Left ventricle myocardium inferior (tissue), 1 donor: ENCODE measurements at regions not wholly inside any gene's neighbourhood (a gene's known extent, or its start where the extent isn't known, plus 50 kb on each side); places are given as distances from the start of the nearest gene placed in this dataset.

Experiments used
- DNase-seq: peaks from one replicate; pipeline ENCODE4 v3.0.0-alpha.2; 2020
- H3K27ac ChIP-seq: fragments of 200-600 bp; replicated peaks from 2 replicates; pipeline ENCODE4 v1.8.0; 2021
- H3K27me3 ChIP-seq: fragments of 200-600 bp; 2 replicates; pipeline ENCODE4 v1.8.0; 2021; ENCODE audit warnings: low read depth
- H3K36me3 ChIP-seq: fragments of 200-600 bp; 2 replicates; pipeline ENCODE4 v1.8.0; 2021
- H3K4me1 ChIP-seq: fragments of 200-600 bp; 2 replicates; pipeline ENCODE4 v1.8.0; 2021
- H3K4me3 ChIP-seq: fragments of 200-600 bp; 2 replicates; pipeline ENCODE4 v1.8.0; 2021; ENCODE audit warnings: mild to moderate bottlenecking, moderate library complexity
- H3K9me3 ChIP-seq: fragments of 200-600 bp; replicated peaks from 2 replicates; pipeline ENCODE4 v1.8.0; 2021
- intact Hi-C: fragments of 100-400 bp; cut with micrococcal nuclease; formaldehyde crosslinking; loops from one replicate; pipeline ENCODE4 v1.11.0; 2022
- TF ChIP-seq, protein P1 (sequence below): fragments of 200-600 bp; IDR thresholded peaks from 2 replicates; pipeline ENCODE4 v1.8.0; 2021; ENCODE audit warnings: antibody characterized with exemption, mild to moderate bottlenecking, borderline replicate concordance
- donor health status: DM: no; HTN: yes; CAD: no; lungs with severe emphysema.

DNA sequence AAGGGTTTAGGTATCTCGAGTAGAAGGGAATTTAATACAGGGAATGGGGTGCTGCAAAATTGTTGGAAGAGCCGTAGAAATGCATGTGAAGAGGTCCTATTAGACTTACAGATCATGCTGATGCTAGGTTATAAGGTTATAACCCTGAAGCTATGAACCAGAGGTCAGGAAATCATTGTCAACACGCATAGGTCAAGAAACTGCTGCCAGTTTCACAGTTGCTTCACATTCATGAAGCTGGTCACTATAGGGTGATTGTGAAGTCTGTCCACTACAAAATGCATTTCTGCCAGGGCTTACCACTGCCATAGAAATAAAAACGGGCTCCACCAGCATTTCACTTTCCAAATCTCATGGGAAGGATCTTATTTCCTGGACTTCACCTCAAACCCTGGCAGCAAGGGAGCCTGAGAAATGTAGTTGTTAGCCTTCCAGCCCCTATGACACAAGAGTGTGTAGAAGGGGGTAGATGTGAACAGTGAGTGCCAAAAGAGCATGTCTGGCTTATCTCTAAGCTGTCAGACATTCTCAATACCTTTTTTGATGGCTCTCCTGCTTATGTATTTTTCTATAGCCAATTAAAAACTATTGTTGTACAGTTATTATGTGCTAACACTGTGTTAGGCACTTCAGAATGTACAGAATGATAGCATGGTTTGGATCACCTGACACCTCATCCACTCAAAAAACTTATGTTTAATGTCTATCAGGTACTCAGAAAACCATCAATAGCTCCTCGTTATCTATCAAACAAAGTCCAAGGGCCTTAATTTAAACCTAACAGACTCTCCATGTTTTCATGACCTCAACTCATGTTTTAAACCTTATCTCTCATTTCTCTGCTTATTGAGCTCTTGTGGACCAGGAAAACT, 148.3 kb upstream of the TSC22D2 start:
- no peaks in the 10 kb centered on the region for H3K27me3 ChIP-seq
- H3K4me1 ChIP-seq: peaks cover 22% of the 10 kb centered on the region
- intact Hi-C loops: no loop called here
- TF ChIP-seq, protein P1, sequence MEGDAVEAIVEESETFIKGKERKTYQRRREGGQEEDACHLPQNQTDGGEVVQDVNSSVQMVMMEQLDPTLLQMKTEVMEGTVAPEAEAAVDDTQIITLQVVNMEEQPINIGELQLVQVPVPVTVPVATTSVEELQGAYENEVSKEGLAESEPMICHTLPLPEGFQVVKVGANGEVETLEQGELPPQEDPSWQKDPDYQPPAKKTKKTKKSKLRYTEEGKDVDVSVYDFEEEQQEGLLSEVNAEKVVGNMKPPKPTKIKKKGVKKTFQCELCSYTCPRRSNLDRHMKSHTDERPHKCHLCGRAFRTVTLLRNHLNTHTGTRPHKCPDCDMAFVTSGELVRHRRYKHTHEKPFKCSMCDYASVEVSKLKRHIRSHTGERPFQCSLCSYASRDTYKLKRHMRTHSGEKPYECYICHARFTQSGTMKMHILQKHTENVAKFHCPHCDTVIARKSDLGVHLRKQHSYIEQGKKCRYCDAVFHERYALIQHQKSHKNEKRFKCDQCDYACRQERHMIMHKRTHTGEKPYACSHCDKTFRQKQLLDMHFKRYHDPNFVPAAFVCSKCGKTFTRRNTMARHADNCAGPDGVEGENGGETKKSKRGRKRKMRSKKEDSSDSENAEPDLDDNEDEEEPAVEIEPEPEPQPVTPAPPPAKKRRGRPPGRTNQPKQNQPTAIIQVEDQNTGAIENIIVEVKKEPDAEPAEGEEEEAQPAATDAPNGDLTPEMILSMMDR: no peak
- H3K36me3 ChIP-seq: no peaks in the 10 kb centered on the region
- DNase-seq: no peak
- no peaks in the 10 kb centered on the region for H3K9me3 ChIP-seq
- no peak overlapping the region for H3K4me3 ChIP-seq
- H3K27ac ChIP-seq: no peak overlapping the region

DNA sequence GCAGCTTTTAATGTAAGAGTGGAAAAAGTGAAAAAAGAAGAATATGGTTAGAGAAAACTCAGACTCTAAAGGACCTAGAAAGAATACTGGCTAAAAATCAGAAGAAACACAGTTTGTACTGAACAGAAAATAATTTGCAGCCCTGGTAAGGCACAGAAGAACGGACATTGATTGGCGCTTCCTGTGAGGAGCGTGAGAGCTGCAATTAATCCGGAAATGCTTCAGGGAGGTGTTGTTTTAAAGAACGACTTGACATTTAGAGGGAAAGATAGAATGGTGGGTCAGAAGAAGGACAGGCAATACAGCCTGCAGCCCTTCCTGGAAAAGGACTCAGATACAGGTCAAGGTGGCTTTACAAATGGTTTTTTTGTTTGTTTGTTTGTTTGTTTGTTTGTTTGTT, 151.3 kb upstream of the TSC22D2 start:
- Histone ChIP-seq H3K4me3 (no peak overlapping the region), H3K27me3 (no peaks in the 10 kb centered on the region), H3K4me1 (peaks cover 33% of the 10 kb centered on the region), H3K36me3 (no peaks in the 10 kb centered on the region), H3K9me3 (no peaks in the 10 kb centered on the region), H3K27ac (no peak overlapping the region)
- intact Hi-C loops: no loop called here
- DNase-seq: no peak
- TF ChIP-seq, protein P1: no peak

DNA sequence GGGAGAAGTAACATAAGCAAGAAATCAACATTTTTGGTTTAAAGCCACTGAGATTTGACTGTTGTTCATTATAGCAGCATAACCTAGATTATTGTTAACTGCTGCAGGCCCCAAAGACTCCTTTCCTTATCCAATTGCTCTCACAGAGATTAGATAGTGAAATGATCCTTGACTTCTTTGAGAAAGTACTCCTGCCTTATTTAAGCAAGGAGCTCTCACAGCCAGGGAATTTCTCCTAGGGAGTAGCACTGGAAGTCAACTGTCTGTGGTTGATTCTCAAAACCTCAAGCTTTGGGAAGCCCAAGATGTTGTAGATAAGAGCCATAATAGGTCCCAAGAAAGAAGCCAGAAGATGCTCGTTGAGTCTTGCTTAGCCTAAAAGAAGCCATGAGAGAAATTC, 151.8 kb upstream of the TSC22D2 start:
- no peaks in the 10 kb centered on the region for H3K9me3 ChIP-seq
- peak overlapping the region; percentile 88 for H3K27ac ChIP-seq
- H3K27me3 ChIP-seq: no peaks in the 10 kb centered on the region
- DNase-seq: no peak
- TF ChIP-seq, protein P1: no peak
- H3K4me3 ChIP-seq: no peak overlapping the region
- H3K36me3 ChIP-seq: no peaks in the 10 kb centered on the region
- H3K4me1 ChIP-seq: peaks cover 33% of the 10 kb centered on the region
- intact Hi-C loops: no loop called here

DNA sequence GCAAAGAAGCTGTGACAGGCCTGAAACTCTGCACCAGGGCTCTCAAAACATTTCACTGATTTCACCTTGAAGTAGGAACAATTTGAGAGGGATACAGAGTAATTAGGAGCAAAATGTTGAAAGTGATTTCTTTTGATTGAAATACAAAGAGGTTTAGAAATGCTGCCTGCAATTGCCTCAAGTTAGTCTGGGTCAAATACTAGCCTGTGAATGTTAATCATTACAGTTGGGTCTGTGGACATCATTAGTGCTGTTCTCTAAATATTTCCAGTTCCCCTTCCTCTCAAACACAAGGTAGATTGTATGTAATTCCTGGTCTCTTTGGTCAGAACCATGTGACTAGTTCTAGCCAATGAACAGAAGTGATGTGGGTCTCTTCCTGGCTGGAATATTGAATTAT, 152.3 kb upstream of the TSC22D2 start:
- Histone ChIP-seq H3K4me1 (peaks cover 33% of the 10 kb centered on the region), H3K4me3 (no peak overlapping the region), H3K27ac (peak overlapping the region; percentile 88), H3K36me3 (no peaks in the 10 kb centered on the region), H3K9me3 (no peaks in the 10 kb centered on the region), H3K27me3 (no peaks in the 10 kb centered on the region)
- intact Hi-C loops: no loop called here
- DNase-seq: no peak
- TF ChIP-seq, protein P1: no peak

DNA sequence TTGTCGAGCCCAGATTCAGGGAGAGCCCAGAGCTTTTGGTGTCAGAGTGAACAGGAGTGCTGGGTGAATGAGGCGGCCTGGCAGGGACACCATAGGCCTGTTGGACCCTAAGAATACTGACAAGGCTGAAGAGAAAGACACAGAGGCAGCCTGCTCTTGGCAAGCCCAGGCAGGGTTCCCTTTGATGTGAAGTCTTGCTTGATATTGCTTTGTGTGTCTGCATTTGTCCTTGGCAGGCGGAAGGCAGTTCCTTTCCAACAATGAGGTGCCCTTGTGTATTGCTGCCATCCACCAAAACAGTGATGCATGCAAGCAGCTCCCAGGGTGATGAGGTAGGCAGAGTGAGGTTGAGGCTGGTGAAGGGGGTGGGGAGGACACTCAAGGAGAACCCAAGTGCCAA, 152.7 kb upstream of the TSC22D2 start:
- peak overlapping the region; percentile 10 for H3K4me3 ChIP-seq
- H3K4me1 ChIP-seq: peaks cover 32% of the 10 kb centered on the region
- intact Hi-C loops: no loop called here
- TF ChIP-seq, protein P1: no peak
- DNase-seq: peak; percentile 62
- no peaks in the 10 kb centered on the region for H3K36me3 ChIP-seq
- H3K9me3 ChIP-seq: no peaks in the 10 kb centered on the region
- H3K27me3 ChIP-seq: no peaks in the 10 kb centered on the region
- H3K27ac ChIP-seq: peak overlapping the region; percentile 88
